ENCODE measurements at regions not wholly inside any gene's neighbourhood (a gene's known extent, or its start where the extent isn't known, plus 50 kb on each side); places are given as distances from the start of the nearest gene placed in this dataset.

- DNase-seq (ENCODE audit: low read depth in 1 of 2, low spot score in 1 of 2): peak in 1 of 2 donors; percentile 28
- no peak overlapping the region for H3K27ac ChIP-seq
- H3K9me3 ChIP-seq (ENCODE audit: low read depth): no peaks in the 10 kb centered on the region
- TF ChIP-seq, protein P1, sequence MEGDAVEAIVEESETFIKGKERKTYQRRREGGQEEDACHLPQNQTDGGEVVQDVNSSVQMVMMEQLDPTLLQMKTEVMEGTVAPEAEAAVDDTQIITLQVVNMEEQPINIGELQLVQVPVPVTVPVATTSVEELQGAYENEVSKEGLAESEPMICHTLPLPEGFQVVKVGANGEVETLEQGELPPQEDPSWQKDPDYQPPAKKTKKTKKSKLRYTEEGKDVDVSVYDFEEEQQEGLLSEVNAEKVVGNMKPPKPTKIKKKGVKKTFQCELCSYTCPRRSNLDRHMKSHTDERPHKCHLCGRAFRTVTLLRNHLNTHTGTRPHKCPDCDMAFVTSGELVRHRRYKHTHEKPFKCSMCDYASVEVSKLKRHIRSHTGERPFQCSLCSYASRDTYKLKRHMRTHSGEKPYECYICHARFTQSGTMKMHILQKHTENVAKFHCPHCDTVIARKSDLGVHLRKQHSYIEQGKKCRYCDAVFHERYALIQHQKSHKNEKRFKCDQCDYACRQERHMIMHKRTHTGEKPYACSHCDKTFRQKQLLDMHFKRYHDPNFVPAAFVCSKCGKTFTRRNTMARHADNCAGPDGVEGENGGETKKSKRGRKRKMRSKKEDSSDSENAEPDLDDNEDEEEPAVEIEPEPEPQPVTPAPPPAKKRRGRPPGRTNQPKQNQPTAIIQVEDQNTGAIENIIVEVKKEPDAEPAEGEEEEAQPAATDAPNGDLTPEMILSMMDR (IDR thresholded peaks at IDR 0.05; ENCODE audit: low read depth, low read length): no peak
- H3K4me1 ChIP-seq (ENCODE audit: low read depth): peaks cover 12% of the 10 kb centered on the region
- H3K27me3 ChIP-seq: no peaks in the 10 kb centered on the region
- no peaks in the 10 kb centered on the region for H3K36me3 ChIP-seq
- no peak overlapping the region for H3K4me3 ChIP-seq
These were observed 214.8 kb upstream of the MAGI2 start for GRCh38 chr7:79668292-79668691.

GRCh38 chr7:79666472-79666871, 213.0 kb upstream of the MAGI2 start:
- H3K27ac ChIP-seq: no peak overlapping the region
- H3K4me3 ChIP-seq: no peak overlapping the region
- TF ChIP-seq, protein P1 (IDR thresholded peaks at IDR 0.05; ENCODE audit: low read depth, low read length): no peak
- peaks cover 12% of the 10 kb centered on the region for H3K4me1 ChIP-seq (ENCODE audit: low read depth)
- no peaks in the 10 kb centered on the region for H3K9me3 ChIP-seq (ENCODE audit: low read depth)
- H3K36me3 ChIP-seq: no peaks in the 10 kb centered on the region
- no peak for DNase-seq (ENCODE audit: low read depth in 1 of 2, low spot score in 1 of 2)
- no peaks in the 10 kb centered on the region for H3K27me3 ChIP-seq

- peak overlapping the region; percentile 5 for H3K27ac ChIP-seq
- TF ChIP-seq, protein P1 (IDR thresholded peaks at IDR 0.05; ENCODE audit: low read depth, low read length): no peak
- peaks cover 19% of the 10 kb centered on the region for H3K4me1 ChIP-seq (ENCODE audit: low read depth)
- no peaks in the 10 kb centered on the region for H3K36me3 ChIP-seq
- no peaks in the 10 kb centered on the region for H3K9me3 ChIP-seq (ENCODE audit: low read depth)
- H3K27me3 ChIP-seq: no peaks in the 10 kb centered on the region
- DNase-seq (ENCODE audit: low read depth in 1 of 2, low spot score in 1 of 2): peak in 1 of 2 donors; percentile 83
- no peak overlapping the region for H3K4me3 ChIP-seq
These were observed 211.6 kb upstream of the MAGI2 start for GRCh38 chr7:79664884-79665676.

DNA sequence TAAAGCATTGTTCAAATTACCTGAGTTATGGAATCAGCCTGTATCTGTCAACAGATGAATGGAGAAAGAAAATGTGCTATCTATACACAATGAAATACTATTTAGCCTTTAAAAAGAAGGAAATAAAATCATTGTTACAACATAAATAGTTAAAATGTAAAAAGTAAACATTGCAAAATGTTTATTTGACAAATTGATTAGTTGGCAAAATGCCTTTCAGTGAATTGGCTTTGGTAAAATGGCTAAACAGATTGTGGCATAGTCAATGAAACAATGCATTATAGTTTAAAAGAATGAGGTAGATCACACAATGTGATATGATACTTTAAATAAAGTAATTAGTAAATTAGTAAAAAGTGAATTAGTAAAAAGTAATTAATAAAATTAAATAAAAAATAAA, 204.8 kb upstream of the MAGI2 start:
- TF ChIP-seq, protein P1 (IDR thresholded peaks at IDR 0.05; ENCODE audit: low read depth, low read length): no peak

DNA sequence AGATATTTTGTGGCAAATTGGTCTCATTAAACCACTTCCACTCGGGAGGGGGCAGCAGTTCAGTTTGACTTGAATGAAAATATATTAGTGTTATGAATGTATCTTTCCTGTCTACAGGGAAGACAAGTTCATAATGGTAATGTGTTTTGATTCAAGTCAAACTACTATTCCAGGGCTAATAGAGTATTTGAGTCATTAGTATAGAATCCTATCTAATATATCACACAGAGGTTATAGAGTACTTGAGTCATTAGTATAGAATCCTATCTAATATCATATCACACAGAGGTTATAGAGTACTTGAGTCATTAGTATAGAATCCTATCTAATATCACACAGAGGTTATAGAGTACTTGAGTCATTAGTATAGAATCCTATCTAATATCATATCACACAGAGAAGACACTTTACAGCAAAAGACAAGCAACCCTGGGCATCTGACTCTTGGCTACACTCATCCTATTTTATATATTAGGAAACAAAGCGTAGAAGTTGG, 199.7 kb upstream of the MAGI2 start:
- TF ChIP-seq, protein P1 (IDR thresholded peaks at IDR 0.05; ENCODE audit: low read depth, low read length): no peak
- Histone ChIP-seq H3K27me3 (no peaks in the 10 kb centered on the region), H3K36me3 (no peaks in the 10 kb centered on the region), H3K4me3 (no peak overlapping the region), H3K4me1 (ENCODE audit: low read depth) (peaks cover 6% of the 10 kb centered on the region), H3K9me3 (ENCODE audit: low read depth) (no peaks in the 10 kb centered on the region), H3K27ac (no peak overlapping the region)
- no peak for DNase-seq (ENCODE audit: low read depth in 1 of 2, low spot score in 1 of 2)

More for the DNA sequence above, 204.8 kb upstream of the MAGI2 start:
- Histone ChIP-seq H3K36me3 (no peaks in the 10 kb centered on the region), H3K4me1 (ENCODE audit: low read depth) (peaks cover 7% of the 10 kb centered on the region), H3K27me3 (no peaks in the 10 kb centered on the region), H3K4me3 (no peak overlapping the region), H3K27ac (no peak overlapping the region), H3K9me3 (ENCODE audit: low read depth) (no peaks in the 10 kb centered on the region)
- no peak for DNase-seq (ENCODE audit: low read depth in 1 of 2, low spot score in 1 of 2)

Measured in cardiac muscle cell (in vitro differentiated cells and primary cell).